IMR-90 (cell line): ENCODE measurements at regions not wholly inside any gene's neighbourhood (a gene's known extent, or its start where the extent isn't known, plus 50 kb on each side); places are given as distances from the start of the nearest gene placed in this dataset.

ENCODE experiments used
- ATAC-seq: fragments of 200-7000 bp; cut with Tn5 transposase; 2 replicates; pipeline ENCODE4 v1.9.1; 2020; ENCODE audit warnings: low read depth, mild to moderate bottlenecking, moderate library complexity
- BruUV-seq: library from RNA; stranded (reverse); fragments of 400-500 nt; replicated peaks from 2 replicates; lab custom pipeline; 2021; lab: Mats Ljungman, UMichigan
- CTCF ChIA-PET: fragments of 300-600 bp; formaldehyde crosslinking; extraction: SDS; loops from one replicate; lab custom pipeline; 2021; ENCODE audit warnings: antibody characterized with exemption; lab: Yijun Ruan, JAX
- POLR2A ChIA-PET: fragments of 300-600 bp; sonication (Branson Sonifier 250); formaldehyde crosslinking; loops from one replicate; lab custom pipeline; 2022; ENCODE audit warnings: antibody characterized with exemption; ENCODE audit not compliant: unreplicated experiment; lab: Charles Lee
- DNase-seq: peaks from one replicate; pipeline ENCODE4 v3.0.0; 2013
- H2AFZ ChIP-seq: replicated peaks from 2 replicates; pipeline ENCODE3; 2013; ENCODE audit warnings: low read length, mild to moderate bottlenecking; ENCODE audit not compliant: poor library complexity
- H2AK5ac ChIP-seq: 2 replicates; pipeline ENCODE4 v1.6.1; 2013; ENCODE audit warnings: low read depth, low read length, inconsistent platforms
- H2AK9ac ChIP-seq: replicated peaks from 2 replicates; pipeline ENCODE3; 2013; ENCODE audit warnings: mild to moderate bottlenecking, low read depth, low read length, moderate library complexity; ENCODE audit not compliant: poor library complexity
- H2BK120ac ChIP-seq: 2 replicates; pipeline ENCODE4 v1.6.1; 2013; ENCODE audit warnings: low read depth, low read length, inconsistent platforms
- H2BK15ac ChIP-seq: 3 replicates; pipeline ENCODE4 v1.6.1; 2013; ENCODE audit warnings: low read depth, low read length, inconsistent platforms
- H2BK20ac ChIP-seq: 2 replicates; pipeline ENCODE4 v1.6.1; 2013; ENCODE audit warnings: low read depth, mild to moderate bottlenecking, inconsistent platforms, low read length, moderate library complexity
- H2BK5ac ChIP-seq: 2 replicates; pipeline ENCODE4 v1.6.1; 2013; ENCODE audit warnings: mild to moderate bottlenecking, low read depth, low read length, inconsistent platforms; ENCODE audit not compliant: poor library complexity, severe bottlenecking
- H3K14ac ChIP-seq: replicated peaks from 2 replicates; pipeline ENCODE4 v1.6.1; 2013; ENCODE audit warnings: low read depth, low read length, inconsistent platforms
- H3K18ac ChIP-seq: 2 replicates; pipeline ENCODE4 v1.6.1; 2013; ENCODE audit warnings: low read depth, low read length, control low read depth
- H3K23ac ChIP-seq: 2 replicates; pipeline ENCODE4 v1.6.1; 2013; ENCODE audit warnings: low read depth, low read length, inconsistent platforms
- H3K27ac ChIP-seq: 2 replicates; pipeline ENCODE4 v1.5.1; 2013; ENCODE audit warnings: mild to moderate bottlenecking, control low read depth, low read length; ENCODE audit not compliant: insufficient read depth
- H3K27me3 ChIP-seq: 2 replicates; pipeline ENCODE4 v1.6.1; 2013; ENCODE audit warnings: low read length; ENCODE audit not compliant: control insufficient read depth, insufficient read depth
- H3K36me3 ChIP-seq: 2 replicates; pipeline ENCODE4 v1.6.1; 2013; ENCODE audit warnings: low read length, mixed read lengths; ENCODE audit not compliant: control insufficient read depth, insufficient read depth
- H3K4ac ChIP-seq: 2 replicates; pipeline ENCODE4 v1.6.1; 2013; ENCODE audit warnings: low read depth, low read length, inconsistent platforms
- H3K4me1 ChIP-seq: 2 replicates; pipeline ENCODE4 v1.6.1; 2013; ENCODE audit warnings: low read length, mixed read lengths; ENCODE audit not compliant: control insufficient read depth, insufficient read depth
- H3K4me2 ChIP-seq: 2 replicates; pipeline ENCODE4 v1.6.1; 2013; ENCODE audit warnings: low read depth, mild to moderate bottlenecking, control low read depth, low read length, moderate library complexity
- H3K4me3 ChIP-seq: 2 replicates; pipeline ENCODE4 v1.5.1; 2013; ENCODE audit warnings: low read depth, mild to moderate bottlenecking, control low read depth, low read length, moderate library complexity; ENCODE audit not compliant: insufficient read depth
- H3K56ac ChIP-seq: 2 replicates; pipeline ENCODE4 v1.6.1; 2013; ENCODE audit warnings: low read length, inconsistent platforms; ENCODE audit not compliant: insufficient read depth; ENCODE audit errors: extremely low read depth
- H3K79me1 ChIP-seq, 2 experiments: 2 replicates each; pipeline ENCODE4 v1.6.1; 2013; ENCODE audit warnings: low read length in 2 of 2, inconsistent platforms in 1 of 2, low read depth in 1 of 2
- H3K9ac ChIP-seq: 2 replicates; pipeline ENCODE4 v1.6.1; 2013; ENCODE audit warnings: low read depth, low read length, control low read depth
- H3K9me1 ChIP-seq: 2 replicates; pipeline ENCODE4 v1.6.1; 2013; ENCODE audit warnings: low read length, inconsistent platforms; ENCODE audit not compliant: insufficient read depth
- H3K9me3 ChIP-seq: 2 replicates; pipeline ENCODE4 v1.6.1; 2013; ENCODE audit warnings: low read length; ENCODE audit not compliant: control insufficient read depth, insufficient read depth
- H4K20me1 ChIP-seq: 2 replicates; pipeline ENCODE4 v1.6.1; 2013; ENCODE audit warnings: low read length, inconsistent platforms; ENCODE audit not compliant: insufficient read depth
- H4K5ac ChIP-seq: 2 replicates; pipeline ENCODE4 v1.6.1; 2013; ENCODE audit warnings: mild to moderate bottlenecking, low read depth, low read length, control low read depth
- H4K8ac ChIP-seq, 2 experiments: 2 replicates each; pipeline ENCODE4 v1.6.1; 2013; ENCODE audit warnings: low read depth in 2 of 2, low read length in 2 of 2, control low read depth in 1 of 2, inconsistent platforms in 1 of 2
- H4K91ac ChIP-seq: 2 replicates; pipeline ENCODE4 v1.6.1; 2013; ENCODE audit warnings: low read depth, low read length, inconsistent platforms; ENCODE audit not compliant: insufficient read depth
- BHLHE40 ChIP-seq: fragments of 150-350 bp; IDR thresholded peaks from 2 replicates; pipeline ENCODE4 v1.6.1; 2016; ENCODE audit warnings: mild to moderate bottlenecking, low read depth, low read length
- CEBPB ChIP-seq: IDR thresholded peaks from 2 replicates; pipeline ENCODE4 v1.6.1; 2012; ENCODE audit warnings: low read depth, low read length, improper control_type of control experiment
- CHD1 ChIP-seq: IDR thresholded peaks from 2 replicates; pipeline ENCODE4 v1.6.1; 2012; ENCODE audit warnings: low read depth, low read length, improper control_type of control experiment
- CTCF ChIP-seq: conservative IDR thresholded peaks from 2 replicates; pipeline ENCODE4 v1.5.1; 2012; ENCODE audit warnings: mild to moderate bottlenecking, low read depth, low read length, improper control_type of control experiment
- ELK1 ChIP-seq: fragments of 150-350 bp; IDR thresholded peaks from 2 replicates; pipeline ENCODE4 v1.6.1; 2016; ENCODE audit warnings: low read depth, mild to moderate bottlenecking, low read length, moderate library complexity, borderline replicate concordance
- FOS ChIP-seq: fragments of 150-350 bp; IDR thresholded peaks from 2 replicates; pipeline ENCODE4 v1.6.1; 2016; ENCODE audit warnings: low read depth, low read length
- MAFK ChIP-seq: IDR thresholded peaks from 2 replicates; pipeline ENCODE4 v1.6.1; 2012; ENCODE audit warnings: low read depth, low read length, improper control_type of control experiment
- MAZ ChIP-seq: IDR thresholded peaks from 2 replicates; pipeline ENCODE4 v1.6.1; 2012; ENCODE audit warnings: low read depth, mild to moderate bottlenecking, low read length, improper control_type of control experiment, moderate library complexity, borderline replicate concordance
- MXI1 ChIP-seq: IDR thresholded peaks from 2 replicates; pipeline ENCODE4 v1.6.1; 2012; ENCODE audit warnings: low read depth, mild to moderate bottlenecking, low read length, moderate library complexity, borderline replicate concordance
- NFE2L2 ChIP-seq: fragments of 150-350 bp; IDR thresholded peaks from 2 replicates; pipeline ENCODE4 v1.6.1; 2016; ENCODE audit warnings: low read depth, mild to moderate bottlenecking, low read length
- POLR2A ChIP-seq: IDR thresholded peaks from 2 replicates; pipeline ENCODE4 v1.6.1; 2012; ENCODE audit warnings: mild to moderate bottlenecking, low read depth, low read length
- RAD21 ChIP-seq: IDR thresholded peaks from 2 replicates; pipeline ENCODE4 v1.6.1; 2012; ENCODE audit warnings: low read length, improper control_type of control experiment
- RCOR1 ChIP-seq: IDR thresholded peaks from 2 replicates; pipeline ENCODE4 v1.6.1; 2012; ENCODE audit warnings: mild to moderate bottlenecking, low read length, improper control_type of control experiment; ENCODE audit not compliant: insufficient replicate concordance
- RFX5 ChIP-seq: IDR thresholded peaks from 2 replicates; pipeline ENCODE4 v1.8.0; 2012; ENCODE audit warnings: low read depth, mild to moderate bottlenecking, low read length, moderate library complexity
- SMC3 ChIP-seq: fragments of 150-350 bp; IDR thresholded peaks from 2 replicates; pipeline ENCODE4 v1.6.1; 2016; ENCODE audit warnings: low read depth, mild to moderate bottlenecking, antibody characterized with exemption, low read length, moderate library complexity
- USF2 ChIP-seq: fragments of 150-350 bp; IDR thresholded peaks from 2 replicates; pipeline ENCODE4 v1.6.1; 2017; ENCODE audit warnings: mild to moderate bottlenecking, antibody characterized with exemption, low read length, low read depth
- WGBS, 2 experiments: methylation state at CpG; one replicate each; pipeline versions ENCODE4 v1.1.5 to v1.1.7; 2013; ENCODE audit warnings: missing lambda C conversion rate in 2 of 2; ENCODE audit not compliant: insufficient read length in 1 of 2; ENCODE audit errors: extremely low coverage in 2 of 2; 5-methylcytosine and 5-hydroxymethylcytosine counted together
- dilution Hi-C: fragments of 300-500 bp; cut with HindIII; formaldehyde crosslinking; loops from one replicate; pipeline ENCODE4 v1.14.3; 2018; ENCODE audit warnings: low sequenced_read_pairs; ENCODE audit not compliant: unreplicated experiment
- in situ Hi-C: fragments of 300-500 bp; cut with MboI; formaldehyde crosslinking; loops from 3 replicates; pipeline ENCODE4 v1.14.3; 2019; ENCODE audit warnings: low sequenced_read_pairs, inconsistent platforms, mixed read lengths
- intact Hi-C: fragments of 100-400 bp; cut with micrococcal nuclease; formaldehyde crosslinking; loops from 2 replicates; pipeline ENCODE4 v1.10.0; 2022

- Histone ChIP-seq H4K91ac (no peak overlapping the region), H2AK5ac (no peak overlapping the region), H3K4ac (no peak overlapping the region), H3K14ac (no peak overlapping the region), H2BK120ac (no peak overlapping the region), H3K9me1 (no peaks in the 10 kb centered on the region), H3K4me3 (no peak overlapping the region), H4K8ac (no peak overlapping the region), H3K56ac (no peak overlapping the region), H4K20me1 (no peaks in the 10 kb centered on the region), H3K18ac (no peak overlapping the region), H2AFZ (no peak overlapping the region), H3K27ac (no peak overlapping the region), H3K4me2 (no peak overlapping the region), H2BK5ac (no peak overlapping the region), H2AK9ac (no peak overlapping the region), H3K27me3 (no peaks in the 10 kb centered on the region), H2BK20ac (no peak overlapping the region), H3K9ac (no peak overlapping the region), H3K9me3 (peaks cover 22% of the 10 kb centered on the region), H2BK15ac (no peak overlapping the region), H4K5ac (no peak overlapping the region), H3K36me3 (no peaks in the 10 kb centered on the region), H3K4me1 (no peaks in the 10 kb centered on the region), H3K23ac (no peak overlapping the region), H3K79me1 (no peaks in the 10 kb centered on the region)
- dilution Hi-C loops, result no loop called here
- no TSS peak for BruUV-seq
- ChIA-PET CTCF (no interaction called here), POLR2A (no interaction called here)
- TF ChIP-seq ELK1 (no peak), MAZ (no peak), CTCF (no peak), POLR2A (no peak), FOS (no peak), BHLHE40 (no peak), NFE2L2 (no peak), RAD21 (no peak), RFX5 (no peak), MAFK (no peak), MXI1 (no peak), CEBPB (no peak), USF2 (no peak), RCOR1 (no peak), CHD1 (no peak), SMC3 (no peak)
- whole genome bisulfite sequencing, 2 experiments, result 0% methylated on average over 1 of the region's 3 CpGs; no CpG with 5 or more reads in 1 of the 2 experiments
- in situ Hi-C loops, result no loop called here
- intact Hi-C loops, result no loop called here
- no peak for DNase-seq
- peak; percentile 35; the same call in 1 of the 2 replicates for ATAC-seq
Observed at GRCh38 chr10:83522881-83523386, 616.4 kb upstream of the GHITM start.
